SKM-1 treated with dmso at 0.1 percent for 144 hours (cell line): ENCODE measurements at regions not wholly inside any gene's neighbourhood (a gene's known extent, or its start where the extent isn't known, plus 50 kb on each side); places are given as distances from the start of the nearest gene placed in this dataset.

Source experiments
- DNase-seq: peaks from one replicate; lab custom pipeline; 2025; ENCODE audit not compliant: unreplicated experiment; lab: John Stamatoyannopoulos, UW

DNA sequence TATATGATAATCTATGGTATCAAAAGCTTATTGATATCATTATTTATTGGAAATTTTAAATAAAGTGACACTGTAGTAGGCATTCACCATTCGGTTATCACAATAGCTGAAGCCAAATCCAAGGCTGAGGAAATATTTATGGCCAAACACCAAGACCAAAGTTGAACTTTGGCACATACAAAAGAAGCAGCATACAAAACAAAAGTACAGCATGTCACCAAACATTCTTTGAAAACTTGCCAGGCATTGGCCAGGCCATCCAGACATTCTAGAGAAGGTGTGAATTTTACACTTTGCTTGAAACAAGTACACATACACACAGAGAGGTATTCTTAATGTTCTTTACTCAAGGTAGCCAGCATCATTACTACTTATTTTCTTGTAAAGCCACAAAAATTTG lies 544.4 kb upstream of the CXADR start:
- no peak for DNase-seq

DNA sequence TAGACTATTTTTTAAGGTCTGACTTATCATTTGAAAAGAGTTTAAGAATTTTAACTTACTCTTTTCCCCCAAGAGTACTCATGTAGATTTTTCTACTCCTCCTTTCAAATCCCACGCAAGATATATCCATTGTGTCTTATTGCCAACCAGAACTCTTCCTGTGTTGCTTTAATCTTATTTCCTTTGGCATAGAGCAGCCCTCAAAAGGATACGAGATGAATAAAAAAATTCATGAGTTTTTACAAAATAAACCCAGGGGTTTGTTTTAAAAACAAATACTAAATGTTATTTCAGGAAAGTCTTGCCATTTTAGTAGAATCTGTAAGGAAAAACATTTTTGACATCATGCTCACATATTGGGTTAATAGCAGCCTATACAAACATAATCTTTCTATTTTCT lies 543.2 kb upstream of the CXADR start:
- DNase-seq, result no peak

DNA sequence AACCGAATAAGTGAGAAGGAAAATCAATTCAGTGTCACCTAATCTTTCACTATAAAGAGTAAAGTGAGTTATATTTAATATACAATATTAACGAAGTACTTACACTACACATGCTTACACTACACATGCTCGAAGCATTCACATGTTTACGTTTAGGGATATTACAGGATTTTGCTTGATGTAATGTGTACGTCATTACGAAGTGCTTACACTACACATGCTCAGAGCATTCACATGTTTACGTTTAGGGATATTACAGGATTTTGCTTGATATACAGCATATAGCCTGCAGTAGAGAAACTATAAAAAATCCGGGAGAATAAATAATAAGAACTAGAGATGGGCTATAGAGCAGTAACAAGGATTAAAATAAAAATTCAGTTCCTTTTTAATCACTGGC lies 538.8 kb upstream of the CXADR start:
- DNase-seq, result no peak

DNA sequence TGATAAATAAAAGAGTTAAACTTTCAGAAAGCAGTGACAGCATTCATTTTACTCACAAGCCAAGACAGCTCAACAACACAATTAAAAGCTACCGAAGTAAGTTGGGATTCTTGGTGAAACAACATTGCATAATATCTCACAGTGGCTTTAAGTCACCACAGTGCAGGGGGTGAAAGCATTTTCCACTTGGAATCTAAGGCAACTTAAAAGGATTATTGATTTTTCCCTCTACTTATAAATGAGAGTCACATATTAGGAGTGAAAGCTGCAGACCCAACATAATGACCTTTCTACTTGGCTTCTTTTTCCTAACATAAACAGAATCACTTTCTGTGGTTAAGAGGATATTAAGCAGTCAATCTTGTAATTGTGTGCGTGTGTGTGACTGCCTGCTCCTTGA lies 536.6 kb upstream of the CXADR start:
- no peak for DNase-seq

DNA sequence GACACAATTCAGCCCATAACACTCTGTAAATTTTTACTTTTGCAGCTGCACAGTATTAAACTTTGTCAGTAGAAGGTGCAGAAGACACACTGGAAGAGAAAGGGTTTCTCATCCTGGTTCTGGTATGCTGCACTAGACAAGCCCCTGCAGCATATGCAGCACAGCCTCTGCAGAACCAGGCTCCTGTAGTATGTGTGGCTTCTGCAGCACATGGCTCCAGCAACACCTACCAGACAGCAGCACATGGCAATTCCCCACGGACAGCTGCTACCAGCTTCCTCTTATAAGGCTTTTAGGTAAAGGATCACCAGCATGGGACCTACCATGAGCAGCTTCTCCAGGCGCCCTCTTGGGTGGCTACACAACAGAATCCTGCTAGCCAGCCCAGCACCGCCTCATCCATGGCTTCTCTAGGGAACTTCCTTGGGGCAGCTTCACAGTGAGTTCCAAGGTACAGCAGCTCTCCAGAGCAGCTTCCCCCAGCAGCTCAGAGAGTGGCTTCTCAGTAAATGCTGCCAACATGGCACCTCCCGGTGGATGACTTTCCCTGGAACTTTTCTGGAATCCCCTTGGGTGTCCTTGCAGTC lies 534.4 kb upstream of the CXADR start:
- no peak for DNase-seq

DNA sequence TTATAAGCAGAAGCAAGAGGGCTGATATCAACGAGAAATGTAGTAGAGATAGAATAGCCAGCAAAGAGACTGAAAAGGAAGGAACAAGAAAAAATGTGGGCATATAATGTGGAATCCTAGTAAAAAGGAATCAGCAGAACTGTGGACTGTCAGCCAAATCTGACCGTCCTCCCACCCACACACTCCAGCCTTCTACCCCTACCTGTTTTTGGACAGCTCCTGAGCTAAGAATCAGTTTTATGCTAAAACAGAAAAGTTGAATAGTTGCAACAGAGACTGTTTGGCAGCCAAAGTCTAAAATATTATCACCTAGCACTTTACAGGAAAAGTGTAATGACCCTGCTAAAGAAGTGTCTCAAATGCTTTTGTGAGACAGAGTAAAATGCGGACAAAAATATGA lies 533.3 kb upstream of the CXADR start:
- no peak for DNase-seq

DNA sequence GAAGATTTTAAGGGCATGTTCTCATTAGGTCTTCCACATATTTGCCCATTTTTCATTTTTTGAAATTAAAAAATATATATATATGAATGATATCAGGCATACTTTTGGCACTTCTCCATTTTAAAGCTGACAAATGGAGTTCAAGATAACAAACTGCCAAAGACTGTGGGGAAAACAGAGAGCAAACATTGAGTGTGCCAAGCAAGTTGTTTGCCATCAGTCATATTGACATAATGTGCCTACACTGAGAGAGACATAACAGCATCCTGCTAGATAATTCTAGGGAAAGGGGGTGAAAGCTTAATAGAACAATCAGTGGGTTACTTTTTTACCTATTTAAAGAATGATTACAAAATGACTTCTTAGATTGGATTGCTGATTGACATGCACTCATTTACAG lies 529.4 kb upstream of the CXADR start:
- no peak for DNase-seq

DNA sequence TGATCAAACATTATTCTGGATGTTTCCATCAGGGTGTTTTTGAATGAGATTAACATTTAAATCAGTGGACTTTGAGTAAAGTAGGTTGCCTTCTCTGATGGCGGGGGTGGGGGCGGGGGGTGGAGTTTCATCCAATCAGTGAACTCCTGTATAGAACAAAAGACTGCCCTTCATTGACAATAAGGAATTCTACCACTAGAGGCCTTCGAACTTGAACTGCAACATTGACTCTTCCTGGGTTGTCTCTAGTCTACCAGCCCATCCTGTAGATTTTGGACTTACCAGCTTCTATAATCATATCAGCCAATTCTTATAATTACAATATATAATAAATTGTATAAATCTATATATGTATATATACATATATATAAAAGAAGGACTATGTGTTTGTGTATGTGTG lies 520.4 kb upstream of the CXADR start:
- DNase-seq, result no peak

DNA sequence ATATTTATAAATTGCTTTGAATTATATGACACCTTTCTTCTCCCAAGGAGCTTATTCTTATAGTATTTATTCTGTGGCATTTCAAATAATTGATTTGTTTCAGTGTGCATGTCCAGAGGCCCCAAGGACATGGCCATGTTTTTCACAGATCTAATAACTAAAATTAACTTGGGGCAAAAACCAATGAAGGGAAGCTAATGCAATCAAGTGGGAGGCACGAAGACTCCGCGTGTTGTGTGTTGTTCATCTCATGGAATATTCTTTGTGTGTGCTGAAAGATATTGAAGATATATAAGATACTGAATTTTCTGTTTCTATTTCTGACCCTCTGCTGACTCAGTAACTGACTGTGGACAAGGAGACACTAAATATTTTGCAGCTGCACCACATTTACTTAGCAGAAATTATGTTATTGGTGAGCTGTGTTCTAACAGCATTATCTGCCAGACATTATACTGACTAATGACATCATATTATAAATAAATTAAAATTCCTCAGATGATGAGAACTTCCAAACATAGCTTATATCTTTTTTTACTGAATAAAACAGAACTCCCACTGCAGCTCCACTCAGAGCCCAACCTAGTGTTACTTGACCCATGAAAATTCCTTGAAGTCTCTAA lies 519.3 kb upstream of the CXADR start:
- DNase-seq, result no peak

DNA sequence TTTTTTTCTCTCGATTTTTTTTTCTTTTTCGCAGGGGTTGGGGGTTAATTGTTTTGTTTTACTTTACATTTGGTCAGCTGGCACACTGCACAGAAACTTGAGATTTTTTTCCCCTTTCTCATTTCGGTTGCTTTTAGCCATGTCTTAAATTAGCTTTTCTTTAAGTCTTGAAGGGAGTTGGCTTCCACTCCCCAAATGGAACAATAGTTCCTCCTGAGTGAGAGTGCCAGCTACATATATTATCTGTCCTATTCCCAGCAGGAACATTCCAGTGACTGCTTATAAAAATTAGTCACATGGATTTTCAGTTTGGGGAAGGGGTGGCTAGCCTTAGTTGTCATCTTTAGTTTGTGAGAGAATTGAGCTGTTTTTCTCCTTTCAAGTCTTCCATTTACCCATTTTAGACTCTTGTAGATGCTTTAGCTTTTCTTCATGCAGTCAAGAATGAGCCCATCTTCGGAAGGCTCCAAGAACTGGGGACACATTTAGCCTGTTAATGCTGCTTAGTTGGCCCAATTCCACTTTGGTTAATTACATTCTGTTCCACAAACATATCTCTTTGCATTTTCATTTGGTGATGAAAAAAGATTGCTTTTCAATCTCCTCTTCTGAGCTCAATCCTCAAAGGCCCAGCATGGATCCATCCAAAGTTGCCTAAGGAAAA lies 510.1 kb upstream of the CXADR start:
- DNase-seq, result no peak

DNA sequence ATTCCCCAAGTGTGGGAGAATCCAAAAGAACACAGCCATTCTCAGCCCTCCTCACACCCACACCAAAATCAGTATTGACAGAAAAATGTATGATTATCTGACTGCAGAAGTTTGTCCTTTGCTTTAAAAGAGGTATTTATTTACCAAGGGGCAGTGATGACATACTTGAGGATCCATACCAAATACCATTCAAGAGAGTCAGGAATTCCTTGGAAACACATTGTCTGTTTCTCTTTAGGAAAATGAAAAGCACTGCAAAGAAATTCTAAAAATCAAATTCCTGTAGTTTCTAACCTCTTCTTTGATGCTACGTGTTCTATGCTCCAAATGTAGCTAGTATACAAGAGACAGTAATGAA lies 509.6 kb upstream of the CXADR start:
- no peak for DNase-seq

DNA sequence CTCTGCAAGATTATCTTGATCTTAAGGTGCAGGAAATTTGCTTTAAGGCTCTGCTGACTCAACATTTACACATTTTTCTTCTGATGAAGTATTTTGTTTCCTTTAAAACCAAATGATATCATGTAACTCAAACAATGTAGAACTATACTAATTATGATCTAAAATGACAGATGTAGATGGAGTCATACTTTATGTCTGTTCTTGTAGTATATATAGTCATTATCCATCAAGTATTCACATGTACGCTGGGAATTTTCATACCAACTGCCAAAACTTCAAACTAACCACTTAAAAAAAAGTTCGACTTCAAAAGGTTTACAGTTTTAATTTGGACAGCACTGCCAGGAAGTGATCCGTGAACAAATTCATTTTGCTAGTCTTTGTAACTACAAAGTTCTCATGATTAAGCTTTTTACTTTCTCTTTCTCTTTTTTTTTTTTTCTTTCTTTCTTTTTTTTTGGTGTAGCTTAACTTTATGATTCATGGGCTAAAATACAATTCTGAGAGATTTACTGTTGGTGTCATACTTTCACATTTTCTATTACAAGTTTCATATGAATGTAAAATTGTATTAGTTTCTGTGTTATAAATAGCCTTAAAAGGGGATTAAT lies 509.0 kb upstream of the CXADR start:
- no peak for DNase-seq

DNA sequence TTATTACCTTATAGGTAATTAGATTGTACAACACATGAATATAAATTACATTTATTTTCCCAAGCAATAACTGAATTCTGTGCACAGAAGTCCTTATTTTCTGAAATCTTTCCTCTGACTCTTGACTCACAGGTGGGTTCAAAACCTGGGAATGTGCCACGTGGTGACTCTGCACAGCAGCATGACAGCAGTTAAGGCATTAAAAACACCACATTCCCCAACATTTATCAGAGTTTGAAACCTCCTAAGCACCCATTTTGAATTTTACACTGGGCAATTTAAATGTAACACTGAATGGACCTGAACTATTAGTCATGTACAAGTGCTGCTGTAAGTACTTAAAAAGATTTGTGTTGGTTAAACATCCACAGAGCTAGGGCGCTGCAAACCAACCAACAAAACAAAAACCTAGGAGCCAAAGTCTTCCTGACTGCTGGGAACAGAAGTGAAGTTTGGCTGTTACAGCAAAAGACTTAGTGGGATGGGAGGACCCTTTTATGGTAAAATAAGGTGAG lies 480.6 kb upstream of the CXADR start:
- no peak for DNase-seq

DNA sequence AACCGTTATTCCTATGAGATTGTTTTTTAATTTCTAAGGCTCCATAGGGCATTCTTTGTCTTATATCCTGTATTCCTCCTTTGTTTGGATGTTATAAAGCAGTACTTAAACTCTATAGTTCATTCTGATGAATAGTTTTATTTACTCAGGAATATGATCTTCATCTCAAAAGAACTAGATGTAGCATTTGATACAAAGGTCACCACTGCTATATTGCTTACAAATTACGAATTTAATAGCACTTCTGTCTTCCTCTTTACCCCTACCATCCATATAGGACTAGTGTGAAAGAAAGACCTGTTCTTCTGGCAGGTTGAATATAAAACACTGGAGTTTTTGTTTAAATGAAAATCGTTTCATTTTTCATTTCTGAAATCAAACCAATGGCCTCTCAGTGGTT lies 468.1 kb upstream of the CXADR start:
- DNase-seq, result no peak

DNA sequence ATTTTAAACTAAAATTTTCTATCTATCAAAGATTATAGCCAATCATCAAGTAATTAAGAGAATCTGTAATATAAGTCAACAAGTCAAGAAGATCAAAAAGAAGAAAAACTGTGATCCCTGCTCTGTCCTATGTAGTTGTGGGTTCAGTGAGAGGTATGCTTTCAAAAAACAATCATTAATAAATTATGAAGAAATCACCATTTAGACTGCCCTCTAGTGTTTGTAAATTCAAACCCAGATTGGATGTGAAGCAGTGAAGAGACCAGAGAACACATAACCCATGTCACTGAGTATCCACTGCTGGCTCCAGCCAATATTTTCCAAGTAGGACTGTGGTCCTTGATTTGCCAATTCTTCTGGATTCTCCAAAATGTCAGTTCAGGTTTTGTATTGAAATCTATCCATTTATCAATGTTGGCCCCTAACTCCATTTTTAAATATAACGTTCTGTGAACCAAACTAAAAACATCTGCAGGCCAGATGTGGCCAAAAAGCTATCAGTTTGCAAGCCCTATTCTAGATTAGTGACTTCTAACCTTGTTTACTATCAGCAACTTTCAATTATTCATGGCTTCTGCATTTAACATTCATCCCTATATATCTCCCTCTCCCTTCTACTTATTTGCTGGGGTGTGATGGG lies 467.5 kb upstream of the CXADR start:
- peak; percentile 6 for DNase-seq

DNA sequence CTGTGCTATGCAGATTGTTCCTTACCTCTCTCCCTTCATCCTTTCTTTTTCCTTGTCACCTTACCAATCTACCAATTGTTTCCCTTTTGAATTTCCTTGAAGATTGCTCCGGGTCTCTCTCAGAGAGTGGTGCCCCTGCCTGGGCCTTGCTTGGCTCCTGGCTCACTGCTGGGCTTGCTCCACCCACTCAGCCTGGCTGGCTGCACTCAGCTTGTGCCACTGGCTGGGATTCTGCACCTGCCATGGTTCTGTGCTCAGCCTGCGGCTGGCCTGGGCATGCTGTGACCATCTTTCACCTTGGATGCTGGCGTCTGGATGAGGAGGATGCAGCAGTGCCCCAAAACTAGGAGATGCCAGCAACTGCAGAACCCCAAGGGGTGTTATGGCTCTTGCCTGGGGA lies 463.9 kb upstream of the CXADR start:
- no peak for DNase-seq

DNA sequence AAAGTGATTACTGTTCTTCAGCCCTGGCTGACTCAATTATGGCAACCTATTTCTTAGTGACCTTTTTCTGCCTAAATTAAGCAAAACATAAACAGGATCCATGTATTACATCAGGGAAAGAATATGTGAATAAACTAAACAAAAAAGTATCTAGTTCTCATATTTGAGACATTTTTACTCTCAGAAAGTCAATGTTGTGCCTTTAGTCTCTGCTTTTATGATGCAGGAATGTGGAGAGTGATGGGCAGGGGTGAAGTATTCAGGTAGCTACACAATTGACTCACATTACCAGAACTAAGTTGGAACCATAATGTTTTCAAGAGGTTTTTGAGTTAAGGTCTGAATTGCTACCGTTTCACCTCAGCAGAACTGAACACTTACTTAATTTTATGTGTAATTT lies 462.7 kb upstream of the CXADR start:
- no peak for DNase-seq

DNA sequence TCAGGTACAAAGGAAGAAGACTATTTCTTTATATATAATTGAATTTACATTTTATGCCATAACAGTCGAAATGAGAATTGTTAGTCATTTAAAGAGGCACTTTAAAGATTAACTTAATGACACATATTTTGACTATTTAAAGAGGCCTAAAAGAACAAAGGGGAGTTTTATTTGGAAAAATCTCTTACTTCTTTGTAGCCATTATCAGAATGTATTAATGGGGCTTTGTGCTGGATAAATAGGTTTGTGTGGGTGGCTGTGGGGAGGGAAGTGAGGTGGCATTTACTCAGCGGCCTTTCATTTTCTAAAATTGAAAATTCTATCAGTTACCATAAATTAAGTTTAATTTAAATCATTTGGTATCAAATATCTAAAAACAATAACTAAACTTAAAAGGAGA lies 462.2 kb upstream of the CXADR start:
- DNase-seq, result no peak

DNA sequence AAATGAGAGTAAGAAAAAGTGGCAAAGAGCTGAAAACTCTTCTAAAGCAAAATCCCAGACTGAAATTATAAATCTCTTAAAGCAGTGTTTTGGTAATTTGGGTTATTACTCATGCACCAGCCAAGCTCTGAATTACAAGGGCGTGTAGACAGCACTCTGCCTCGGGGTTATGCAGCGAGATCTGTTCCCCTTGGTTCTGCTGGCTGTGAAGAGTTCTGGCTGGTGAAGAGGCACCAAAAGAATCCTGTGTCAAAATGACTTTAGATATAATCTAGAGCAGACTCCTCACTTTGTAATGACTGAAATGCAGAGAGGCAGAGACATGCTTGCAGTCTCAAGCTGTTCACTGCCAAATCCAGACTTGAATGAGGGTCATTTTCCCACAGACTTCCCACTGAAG lies 461.8 kb upstream of the CXADR start:
- no peak for DNase-seq

DNA sequence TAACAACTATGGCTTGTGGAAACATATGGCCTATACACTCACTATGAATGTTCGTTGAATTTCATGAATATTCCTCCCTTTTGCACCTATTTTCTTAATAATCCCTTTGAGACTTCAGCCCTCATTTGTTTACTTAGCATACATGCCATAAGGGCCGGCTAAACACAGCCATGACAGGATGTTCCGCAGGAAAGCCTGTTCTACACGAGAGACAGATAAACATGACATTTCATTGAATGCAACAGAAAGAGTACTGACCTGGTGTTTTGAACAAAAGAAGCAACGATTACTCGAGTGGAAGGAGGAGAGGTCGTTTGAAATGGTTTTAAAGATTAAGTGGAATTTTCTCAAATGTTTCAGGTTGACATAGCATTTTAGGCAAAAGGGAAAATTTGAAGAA lies 459.5 kb upstream of the CXADR start:
- DNase-seq, result no peak

DNA sequence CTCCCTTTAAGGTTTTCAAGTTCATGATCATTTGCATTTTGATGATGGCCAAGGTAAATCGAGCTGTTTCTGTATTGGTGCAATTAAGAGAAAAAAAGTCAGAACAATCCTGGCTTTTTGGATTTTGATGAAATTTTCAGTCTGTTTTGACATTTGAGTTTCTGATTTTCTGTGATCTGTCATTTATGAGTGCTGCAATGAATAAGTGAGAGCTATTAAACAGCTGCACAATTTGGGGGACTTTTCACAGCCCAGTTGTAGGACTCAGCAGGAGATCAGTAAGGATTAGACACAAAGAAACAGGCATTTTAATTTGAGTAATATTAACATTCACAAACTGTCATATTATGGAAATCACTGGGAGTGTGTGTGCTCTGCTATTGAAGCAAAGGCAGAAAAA lies 452.9 kb upstream of the CXADR start:
- no peak for DNase-seq

DNA sequence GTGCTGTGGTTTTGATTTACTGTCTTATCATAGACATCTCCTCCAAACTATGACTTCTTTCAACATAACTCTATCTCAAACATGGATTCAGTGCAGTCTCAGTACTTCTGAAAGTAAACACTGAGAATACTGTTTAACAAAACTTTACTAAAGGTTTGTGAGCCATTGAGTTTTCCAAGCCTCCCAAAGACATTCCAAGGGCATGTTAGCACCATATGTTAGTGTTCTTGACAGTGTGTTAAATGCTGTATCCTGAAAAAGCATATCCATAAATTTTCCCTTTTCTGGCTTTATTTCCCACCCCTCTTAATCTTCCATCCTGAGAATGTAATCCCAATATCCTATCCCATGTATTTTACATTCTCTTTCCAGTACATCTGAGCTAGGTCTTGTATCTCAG lies 446.8 kb upstream of the CXADR start:
- no peak for DNase-seq
